ENCODE measurements at regions not wholly inside any gene's neighbourhood (a gene's known extent, or its start where the extent isn't known, plus 50 kb on each side); places are given as distances from the start of the nearest gene placed in this dataset.

DNA sequence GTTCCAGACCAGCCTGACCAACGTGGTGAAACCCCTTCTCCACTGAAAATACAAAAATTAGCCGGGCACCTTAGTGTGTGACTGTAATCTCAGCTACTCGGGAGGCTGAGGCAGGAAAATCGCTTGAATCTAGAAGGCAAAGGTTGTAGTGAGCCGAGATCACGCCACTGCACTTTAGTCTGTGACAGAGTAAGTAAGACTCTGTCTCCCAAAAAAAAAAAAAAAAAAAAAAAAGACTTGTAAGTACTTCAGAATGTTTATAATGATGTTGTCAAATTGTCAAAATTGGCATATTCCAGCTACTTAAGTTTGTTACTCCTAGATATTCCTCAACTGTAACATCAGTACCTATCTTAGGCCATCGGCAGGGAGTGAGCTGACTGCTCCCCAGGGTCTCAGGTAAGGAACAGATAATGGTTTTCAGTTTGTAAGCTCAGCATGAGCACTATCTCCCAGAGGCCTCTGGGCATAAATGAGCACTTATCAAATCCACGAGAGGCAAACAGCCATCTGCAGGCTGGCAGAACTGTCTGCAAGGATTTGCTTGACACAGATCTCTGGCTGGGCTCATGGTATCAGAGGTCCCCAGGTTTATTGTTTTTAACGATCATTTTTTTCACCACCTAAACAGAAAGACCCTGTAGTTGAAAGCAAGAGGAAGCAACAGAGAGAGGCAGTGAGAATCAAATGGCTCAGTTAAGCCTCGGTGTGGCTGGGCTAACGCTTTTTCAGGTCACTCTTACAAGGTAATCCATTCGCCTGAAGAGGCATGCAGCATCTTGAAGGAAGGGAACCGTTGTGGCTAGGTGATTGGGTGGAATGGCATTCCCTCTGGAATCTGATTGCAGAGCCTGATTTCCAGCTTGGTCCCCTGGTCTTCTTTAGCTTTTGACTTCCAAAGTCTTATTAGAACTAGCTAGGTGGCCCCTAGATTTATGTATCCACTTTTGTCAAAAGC, 115.9 kb downstream of the LY86 start:
- DNase-seq, result no peak

DNA sequence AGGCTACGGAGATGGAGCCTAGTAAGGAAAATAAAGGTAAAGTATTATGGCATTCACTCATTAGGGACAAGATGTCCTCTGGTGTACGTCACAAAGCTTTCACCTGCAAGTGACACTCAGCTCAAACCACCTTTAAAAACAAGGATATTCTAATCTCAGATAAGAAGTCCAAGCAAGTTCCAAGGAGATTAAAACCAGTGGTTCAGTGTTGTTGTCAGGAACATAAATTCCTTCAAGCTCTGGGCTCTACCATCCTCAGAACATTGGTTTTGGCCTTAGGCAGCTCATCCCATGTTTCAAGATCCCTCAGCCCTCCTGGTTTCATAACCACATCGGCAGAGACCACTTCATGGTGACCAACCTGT, 116.5 kb downstream of the LY86 start:
- no peak for DNase-seq

DNA sequence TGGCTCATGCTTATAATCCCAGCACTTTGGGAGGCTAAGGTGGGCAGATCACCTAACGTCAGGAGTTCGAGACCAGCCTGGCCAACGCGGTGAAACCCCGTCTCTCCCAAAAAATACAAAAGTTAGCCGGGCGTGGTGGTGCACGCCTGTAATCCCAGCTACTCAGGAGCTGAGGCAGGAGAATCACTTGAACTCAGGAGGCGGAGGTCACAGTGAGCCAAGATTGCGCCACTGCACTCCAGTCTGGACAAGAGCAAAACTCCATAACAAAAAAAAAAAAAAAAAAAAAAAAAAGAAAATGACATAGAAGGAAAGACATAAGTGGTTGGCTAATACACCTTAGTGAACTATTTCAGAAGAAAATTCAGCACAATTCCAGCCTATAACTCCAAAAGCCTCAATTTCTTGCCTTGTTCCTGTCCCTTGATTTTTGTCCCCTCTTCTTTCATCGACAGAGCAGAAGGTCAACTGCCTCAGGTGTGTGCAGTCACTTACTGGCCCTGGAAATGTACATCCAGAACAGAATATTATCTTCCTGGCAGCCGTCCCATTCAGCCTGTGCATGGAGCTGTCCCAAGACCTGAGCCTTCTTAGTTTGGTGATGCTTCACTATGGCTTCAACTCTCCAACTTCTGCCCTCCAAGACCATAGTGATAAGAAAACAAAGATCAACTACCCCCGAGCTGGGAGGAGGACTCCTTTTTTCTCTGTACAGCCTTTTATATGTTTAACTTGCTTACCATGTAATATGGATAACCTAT, 117.6 kb downstream of the LY86 start:
- DNase-seq, result no peak

DNA sequence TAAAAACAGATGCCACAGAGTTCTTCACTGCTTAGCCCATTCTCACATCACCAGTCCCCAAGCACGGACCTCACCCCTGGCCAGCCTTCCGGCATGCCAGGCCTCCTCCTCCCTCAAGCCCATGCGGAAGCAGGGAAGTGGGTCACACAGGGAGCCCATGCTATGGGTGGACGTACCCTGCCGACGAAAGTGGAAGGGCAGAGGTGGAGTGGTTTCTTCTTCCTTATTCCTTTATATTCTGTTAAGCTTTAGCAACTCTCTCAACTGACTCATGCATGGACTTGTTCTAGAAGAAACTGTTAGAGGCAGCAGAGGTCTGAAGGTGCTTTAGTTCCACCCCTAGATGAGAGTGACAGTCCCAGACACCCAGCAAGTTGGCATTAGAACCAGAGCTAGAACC, 118.6 kb downstream of the LY86 start:
- DNase-seq, result no peak

DNA sequence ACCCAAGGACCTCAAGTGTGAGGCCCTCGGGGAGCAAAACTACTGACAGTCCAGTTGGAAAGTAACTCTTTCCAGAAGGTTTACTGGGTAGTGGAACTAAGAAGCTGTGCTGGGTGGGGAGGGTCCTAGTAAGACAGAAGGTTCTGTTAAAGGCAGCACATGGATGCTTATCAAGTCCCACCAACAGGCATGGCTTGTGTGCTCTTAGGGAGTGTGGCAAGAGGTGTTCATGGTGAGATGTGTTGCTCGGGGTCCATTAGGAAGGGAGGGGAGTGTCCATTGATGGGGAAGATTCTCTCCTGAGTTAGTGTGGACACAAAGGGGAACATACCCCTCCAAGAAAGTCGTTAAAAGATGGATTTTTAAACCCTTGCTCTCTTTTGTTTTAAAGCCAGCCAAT, 120.6 kb downstream of the LY86 start:
- no peak for DNase-seq

DNA sequence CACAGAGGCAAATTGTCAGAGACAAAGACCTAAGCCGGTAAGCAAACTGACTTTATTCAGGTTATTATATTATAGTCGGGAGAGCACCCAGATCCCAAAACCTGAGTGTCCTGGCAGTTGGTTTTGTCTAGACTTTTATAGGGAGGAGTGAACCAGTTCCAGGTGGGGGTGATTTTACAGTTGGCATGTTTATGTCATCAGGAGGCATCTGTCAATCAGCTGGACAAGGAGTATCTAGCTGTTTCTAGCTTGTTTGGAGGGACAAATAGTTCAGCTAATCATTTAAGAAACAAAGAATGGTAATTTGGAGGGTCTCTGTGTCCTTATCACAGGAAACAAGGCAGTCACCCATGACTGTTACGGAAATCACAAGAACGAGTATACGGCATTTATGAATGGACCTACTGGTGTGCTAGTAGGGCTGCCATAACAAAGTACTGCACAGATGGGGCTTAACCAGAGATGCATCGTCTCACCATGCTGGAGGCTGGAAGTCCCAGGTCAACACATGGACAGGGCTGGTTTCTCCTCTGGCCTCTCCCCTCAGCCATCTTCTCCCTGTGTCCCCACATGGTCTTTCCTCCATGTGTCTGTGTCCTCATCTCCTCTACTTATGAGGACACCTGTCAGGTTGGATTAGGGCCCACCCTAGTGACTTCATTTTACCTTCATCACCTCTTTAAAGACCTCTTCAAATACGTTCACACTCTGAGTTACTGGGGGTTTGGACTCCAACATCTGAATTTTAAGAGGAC, 122.7 kb downstream of the LY86 start:
- DNase-seq, result no peak

DNA sequence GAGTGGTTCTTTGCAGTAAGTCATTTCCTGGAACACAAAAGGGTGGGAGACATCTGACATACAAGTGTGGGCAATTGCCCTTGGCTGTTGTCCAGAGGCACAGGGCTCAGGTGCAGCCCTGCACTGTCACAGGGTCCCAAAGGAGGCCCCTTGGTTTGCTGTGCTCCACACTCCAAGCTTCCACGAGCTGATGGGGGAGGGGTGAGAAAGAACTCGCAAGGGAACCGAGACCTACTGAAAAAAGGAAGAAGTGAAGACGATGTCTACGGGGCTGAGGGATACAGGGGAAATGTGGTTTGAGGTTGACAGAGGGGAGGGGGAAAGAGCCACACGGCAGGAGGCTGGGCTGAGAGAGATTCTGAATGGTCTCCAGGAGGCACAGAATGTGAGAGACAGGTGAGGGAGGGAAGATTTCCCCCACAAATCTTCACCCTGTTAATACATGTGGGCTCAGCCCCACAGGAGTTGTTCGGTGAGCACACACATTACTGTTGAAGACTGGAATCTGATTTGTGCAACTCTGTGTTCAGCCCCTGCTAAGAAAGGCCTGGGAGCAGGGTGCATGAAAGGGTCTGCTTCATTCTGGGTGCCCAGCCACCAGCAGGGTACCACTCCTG, 123.4 kb downstream of the LY86 start:
- DNase-seq, result no peak

DNA sequence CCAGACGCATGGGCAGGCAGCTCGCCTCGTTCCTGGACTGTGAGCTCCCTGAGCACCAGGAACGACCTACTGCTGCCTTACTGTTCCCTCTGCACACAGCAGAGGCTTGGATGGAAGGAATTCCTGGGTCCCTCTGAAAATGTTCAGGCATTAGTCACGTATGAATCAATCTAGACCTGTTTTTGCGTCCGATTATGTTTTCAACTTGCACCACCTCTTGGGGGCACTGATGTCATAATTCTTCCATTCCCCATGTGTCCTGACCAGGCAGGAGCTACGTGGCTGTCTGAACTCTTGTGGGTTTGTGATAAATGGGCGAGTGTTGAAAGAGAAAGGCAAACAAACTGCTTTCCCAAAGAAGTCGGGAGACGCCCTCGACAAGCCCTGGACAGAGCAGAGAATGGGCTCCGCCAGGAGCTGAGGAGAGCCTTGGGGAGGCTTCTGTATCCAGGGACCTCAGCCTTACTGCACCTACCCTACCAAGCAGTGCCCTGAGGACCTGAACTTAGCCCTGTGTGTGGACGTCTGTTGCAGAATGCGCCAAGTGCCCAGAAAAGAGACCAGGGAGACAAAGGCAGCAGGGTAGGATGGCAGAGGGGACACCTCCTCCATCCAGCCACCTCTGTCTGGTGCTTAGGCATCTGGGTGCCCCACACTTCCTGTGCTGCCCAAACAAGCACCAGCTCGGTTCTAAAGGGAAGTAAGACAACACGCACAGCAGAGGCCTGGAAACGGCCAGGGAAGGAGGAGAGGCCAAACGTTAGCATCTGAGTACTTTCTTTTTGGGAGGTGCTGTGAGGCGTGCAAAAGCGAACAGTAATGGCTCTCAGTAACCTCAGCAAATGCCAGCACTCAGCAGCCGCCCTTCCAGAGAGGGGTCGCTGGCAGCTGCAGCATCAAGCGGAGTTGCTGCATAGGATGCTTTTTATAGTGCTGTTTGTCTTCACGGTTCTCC, 124.2 kb downstream of the LY86 start:
- DNase-seq, result peak; percentile 92

DNA sequence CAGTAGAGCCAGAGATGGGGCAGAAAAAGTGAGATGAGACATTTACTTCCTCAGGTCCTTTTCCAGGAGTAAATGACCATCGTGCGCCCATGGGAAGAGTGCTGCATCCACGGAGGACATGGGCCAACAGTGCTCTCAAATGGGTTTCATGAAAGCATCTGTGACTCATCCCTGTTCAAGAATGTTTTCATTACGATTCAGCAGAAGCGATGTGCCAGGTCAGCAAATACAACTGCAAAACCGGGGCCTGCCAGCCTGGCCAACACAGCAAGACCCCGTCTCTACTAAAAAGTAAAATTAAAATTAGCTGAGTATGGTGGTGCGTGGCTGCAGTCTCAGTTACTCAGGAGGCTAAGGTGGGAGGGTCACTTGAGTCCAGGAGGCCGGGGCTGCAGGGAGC, 125.1 kb downstream of the LY86 start:
- peak; percentile 75 for DNase-seq

DNA sequence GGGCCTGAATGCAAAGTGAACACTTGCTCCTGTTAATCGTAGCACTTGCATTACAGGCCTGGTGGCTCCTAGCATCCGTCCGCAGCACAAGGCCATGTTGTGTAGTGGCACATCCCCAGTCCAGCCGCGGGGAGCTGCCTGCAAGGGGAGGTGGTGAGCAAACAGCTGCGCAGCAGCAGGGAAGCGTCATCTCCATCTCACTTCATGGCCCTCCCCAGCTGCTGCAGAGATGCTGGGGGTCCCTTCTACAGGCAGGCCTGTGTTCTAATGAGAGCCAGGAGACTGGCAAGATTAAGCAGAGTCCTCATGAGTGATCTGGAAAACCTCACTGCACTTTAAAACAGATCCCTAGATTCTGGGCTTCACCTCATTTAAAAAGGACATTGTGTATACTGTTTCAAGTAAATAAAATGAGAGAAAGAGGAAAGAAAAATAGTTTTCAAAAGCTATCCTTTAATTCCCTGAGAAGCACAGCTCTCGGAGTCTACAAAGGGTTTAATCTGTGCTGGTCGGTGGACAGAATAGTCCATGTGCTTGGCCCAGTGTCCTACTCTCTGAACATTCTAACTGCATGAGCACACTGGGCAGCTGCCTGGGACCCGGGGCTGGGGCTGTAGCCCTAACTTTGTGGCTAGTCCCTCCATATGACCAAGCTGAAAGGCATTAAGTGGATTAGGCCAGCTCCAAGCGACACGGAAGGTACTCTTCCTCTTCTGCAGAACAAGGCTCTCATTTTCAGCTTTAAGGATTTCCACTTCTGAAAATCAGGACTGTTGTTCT, 125.8 kb downstream of the LY86 start:
- peak; percentile 44 for DNase-seq

DNA sequence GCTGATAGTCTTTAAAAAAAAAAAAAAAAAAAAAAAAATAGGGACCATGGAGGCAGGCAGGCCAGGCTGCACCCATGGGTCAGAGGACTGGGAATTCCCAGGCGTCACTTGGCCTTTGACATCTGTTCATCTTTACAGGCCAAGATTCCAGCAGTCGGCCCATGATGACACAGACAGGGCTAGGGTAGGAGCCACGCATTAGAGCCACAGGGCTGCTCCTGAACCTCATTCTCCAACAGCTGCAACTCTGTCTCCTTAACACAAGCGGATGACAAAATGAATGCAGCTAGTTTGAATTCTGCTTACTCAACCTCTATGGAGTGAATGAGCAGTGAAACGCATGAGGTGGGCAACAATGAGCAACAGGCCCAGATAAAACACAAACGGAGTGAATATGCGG, 126.4 kb downstream of the LY86 start:
- DNase-seq, result no peak

DNA sequence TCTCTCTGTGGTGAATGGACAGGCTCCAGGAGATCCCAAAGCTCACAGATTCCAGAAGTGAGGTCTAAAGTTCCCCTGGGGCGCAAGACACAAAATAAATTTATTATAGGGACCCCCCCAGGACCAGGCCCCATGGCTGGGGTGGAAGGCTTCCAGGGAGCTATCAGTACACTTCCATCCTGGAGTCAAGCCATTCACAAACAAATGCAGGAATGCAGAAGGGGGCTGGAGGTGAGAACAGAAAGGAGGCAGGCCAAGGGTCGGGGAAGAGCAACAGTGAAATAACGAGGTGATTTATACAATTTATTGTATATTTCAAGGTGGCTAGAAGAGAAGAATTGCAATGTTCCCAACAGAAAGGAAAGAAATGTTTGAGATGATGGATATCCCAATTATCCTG, 126.9 kb downstream of the LY86 start:
- DNase-seq, result no peak

DNA sequence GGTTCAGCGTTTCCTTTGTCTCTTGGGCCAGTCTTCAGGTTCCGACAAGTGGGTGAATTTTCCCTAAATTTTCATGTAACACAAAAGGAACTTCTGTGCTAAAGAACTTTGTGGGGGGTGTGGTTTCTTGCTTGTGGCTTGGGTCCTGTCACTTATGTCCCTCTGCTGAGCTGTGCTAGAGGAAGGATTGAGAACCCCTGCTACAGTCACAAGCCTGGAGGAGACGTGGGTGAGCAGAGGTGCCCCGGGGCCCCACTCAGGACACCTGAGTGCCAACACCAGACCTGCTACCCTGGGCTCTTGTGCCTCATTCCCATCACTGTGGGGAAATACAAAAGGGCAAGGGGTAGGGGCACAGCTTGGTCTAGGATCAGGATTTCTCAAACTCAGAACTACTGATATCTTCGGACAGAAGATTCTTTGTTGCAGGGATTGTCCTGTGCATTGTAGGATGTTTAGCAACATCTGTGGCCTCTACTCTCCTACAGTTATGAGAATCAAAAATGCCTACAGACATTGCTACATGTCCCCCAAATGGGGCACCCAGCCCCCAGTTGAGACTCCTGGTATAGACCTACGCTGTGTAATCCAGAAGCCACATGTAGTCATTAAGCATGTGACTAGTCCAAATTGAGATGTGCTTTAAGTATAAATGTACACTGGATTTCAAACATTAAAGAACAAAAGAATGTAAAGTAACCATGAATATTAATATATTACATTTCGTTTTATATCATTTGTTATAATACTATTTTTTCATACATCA, 128.7 kb downstream of the LY86 start:
- DNase-seq, result no peak

DNA sequence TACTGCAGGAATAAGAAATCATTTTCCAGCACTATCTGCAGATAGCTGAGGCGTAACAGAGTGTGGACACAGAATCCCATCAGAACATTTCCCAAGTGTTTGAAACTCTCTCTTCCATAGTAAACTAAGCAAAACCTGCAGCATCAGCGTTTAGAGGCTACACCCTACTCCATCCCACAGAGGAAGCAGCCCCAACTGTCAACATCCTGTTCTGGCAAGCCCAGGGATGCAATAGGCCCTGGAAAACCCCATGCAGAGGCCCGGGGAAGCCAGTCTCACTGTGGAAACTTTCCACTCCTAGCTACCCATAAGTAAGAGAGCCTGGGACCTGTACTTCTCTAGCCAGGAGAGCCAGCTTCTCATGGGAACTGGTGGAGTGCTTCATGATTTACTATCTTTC, 129.4 kb downstream of the LY86 start:
- DNase-seq, result no peak

DNA sequence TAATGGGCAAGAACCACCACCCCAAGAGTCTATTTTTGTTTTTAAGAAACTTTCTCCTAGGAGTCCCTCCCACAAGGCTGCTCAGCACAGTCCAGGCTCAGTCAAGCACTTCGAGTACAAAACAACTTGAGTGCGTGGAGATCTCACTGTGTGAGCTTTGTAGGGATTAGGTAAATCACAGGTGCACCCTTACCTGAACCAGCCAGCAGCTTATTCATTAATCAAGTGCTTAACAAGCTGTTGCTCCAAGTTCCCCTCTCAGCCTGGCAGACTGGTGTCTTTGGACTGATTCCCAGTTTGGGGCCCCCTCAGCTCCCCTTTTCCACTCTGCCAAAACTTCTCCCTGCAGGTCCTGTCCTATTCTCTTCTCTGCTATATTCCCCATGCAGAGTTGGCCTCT, 133.1 kb downstream of the LY86 start:
- DNase-seq, result no peak

DNA sequence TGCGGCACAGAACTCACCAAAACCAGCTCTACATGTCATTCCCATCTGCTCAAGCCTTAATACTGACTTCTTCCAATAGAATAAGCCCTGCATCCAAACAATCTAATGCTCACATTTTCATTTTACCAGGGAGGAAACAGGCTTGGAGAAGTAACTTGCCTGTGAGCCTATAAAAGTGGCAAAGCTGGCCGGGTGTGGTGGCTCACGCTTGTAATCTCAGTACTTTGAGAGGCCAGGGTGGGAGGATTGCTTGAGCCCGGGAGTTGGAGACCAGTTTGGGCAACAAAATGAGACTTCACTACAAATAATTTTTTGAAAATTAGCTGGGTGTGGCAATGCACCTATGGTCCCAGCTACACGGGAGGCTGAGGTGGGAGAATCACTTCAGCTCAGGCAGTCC, 133.7 kb downstream of the LY86 start:
- no peak for DNase-seq

DNA sequence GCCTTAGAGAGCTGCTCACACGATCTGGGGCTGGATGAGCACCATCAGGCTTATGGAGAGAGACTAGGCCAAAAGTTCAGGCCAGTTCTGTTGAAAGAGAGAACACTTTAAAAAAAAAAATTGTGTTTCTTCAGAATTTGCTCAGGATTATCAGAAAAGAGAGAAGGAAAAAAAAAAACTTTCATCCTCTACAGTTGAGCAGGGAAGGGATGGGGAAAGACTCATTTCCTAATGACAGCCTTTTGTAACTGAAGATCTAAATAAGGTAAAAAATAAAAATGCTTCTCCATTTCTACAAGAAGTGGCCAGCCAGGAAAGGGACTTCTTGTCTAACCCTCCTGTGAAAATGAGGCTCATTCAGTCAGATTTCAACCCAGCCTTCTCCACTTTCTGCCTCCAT, 134.8 kb downstream of the LY86 start:
- DNase-seq, result no peak

DNA sequence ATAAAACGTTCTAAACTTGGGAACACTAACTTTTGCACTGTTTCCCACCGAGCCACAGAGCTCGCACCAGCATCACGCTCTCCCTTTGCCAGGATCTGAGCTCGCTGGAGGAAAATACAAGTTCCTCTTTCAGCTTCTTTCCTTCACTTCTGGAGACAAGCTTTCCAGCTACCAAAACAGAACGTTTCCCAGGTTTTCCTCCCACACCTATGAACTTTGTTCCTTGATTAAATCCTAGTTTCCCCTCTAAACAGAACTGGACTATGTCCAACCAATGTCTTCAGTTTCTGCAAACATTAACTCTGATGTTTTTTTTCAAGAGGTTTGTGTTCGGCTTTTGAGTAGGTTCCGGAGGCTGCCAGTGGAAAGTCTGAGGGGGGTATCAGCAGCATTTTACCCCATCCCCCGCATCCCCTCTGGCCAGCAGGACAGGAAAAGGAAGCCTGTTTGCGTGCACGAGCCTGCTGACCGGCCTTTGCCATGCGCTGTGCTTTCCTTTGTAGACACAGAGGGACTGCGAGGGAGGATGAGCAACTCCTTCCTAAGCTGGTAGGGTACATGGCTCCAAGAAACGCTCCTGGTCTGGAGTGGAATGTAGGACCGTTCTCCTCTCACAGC, 135.5 kb downstream of the LY86 start:
- DNase-seq, result peak; percentile 40
